GM12878 (cell line): ENCODE measurements at regions not wholly inside any gene's neighbourhood (a gene's known extent, or its start where the extent isn't known, plus 50 kb on each side); places are given as distances from the start of the nearest gene placed in this dataset.

Experiments
- ATAC-seq: fragments of 200-7000 bp; cut with Tn5 transposase; 3 replicates; pipeline ENCODE4 v1.9.1; 2020; ENCODE audit warnings: mild to moderate bottlenecking, moderate library complexity
- BruUV-seq: library from RNA; stranded (reverse); fragments of 400-500 nt; replicated peaks from 2 replicates; lab custom pipeline; 2021; lab: Mats Ljungman, UMichigan
- CTCF ChIA-PET: fragments of 300-600 bp; sonication (Branson Sonifier 250); formaldehyde crosslinking; extraction: SDS; loops from one replicate; lab custom pipeline; 2021; ENCODE audit warnings: inconsistent platforms; lab: Yijun Ruan, JAX
- POLR2A ChIA-PET: fragments of 350-600 bp; formaldehyde crosslinking; extraction: SDS; loops from one replicate; lab custom pipeline; 2021; ENCODE audit warnings: inconsistent platforms; lab: Charles Lee
- RAD21 ChIA-PET: fragments of 300-600 bp; sonication (Branson Sonifier 250); formaldehyde crosslinking; loops from one replicate; lab custom pipeline; 2023; ENCODE audit warnings: antibody characterized with exemption; ENCODE audit not compliant: unreplicated experiment; lab: Charles Lee
- SMC1A ChIA-PET: fragments of 300-600 bp; sonication (Branson Sonifier 250); formaldehyde crosslinking; loops from one replicate; lab custom pipeline; 2023; ENCODE audit not compliant: unreplicated experiment, uncharacterized antibody; lab: Charles Lee
- DNase-seq: peaks from one replicate; pipeline ENCODE4 v3.0.0-alpha.2; 2011; ENCODE audit warnings: low read depth, low spot score
- FAIRE-seq: peaks from 3 replicates; lab custom pipeline; 2011; peaks lifted over from hg19 to GRCh38; lab: Jason Lieb, UNC
- H2AFZ ChIP-seq: 2 replicates; pipeline ENCODE4 v1.6.0; 2011; ENCODE audit warnings: low read depth, low read length, control low read depth; ENCODE audit not compliant: control insufficient read depth
- H3K27ac ChIP-seq: 2 replicates; pipeline ENCODE4 v1.5.1; 2011; ENCODE audit warnings: control low read depth; ENCODE audit not compliant: control insufficient read depth, insufficient read depth
- H3K27me3 ChIP-seq, 2 experiments: replicated peaks in 1 of 2; 2 replicates each; pipeline versions ENCODE4 v1.6.0 to v1.6.1; 2011; ENCODE audit warnings: low read length in 1 of 2; ENCODE audit not compliant: control insufficient read depth in 2 of 2, insufficient read depth in 2 of 2
- H3K36me3 ChIP-seq, 2 experiments: 2 replicates each; pipeline ENCODE4 v1.5.1; 2011; ENCODE audit warnings: low read length in 1 of 2; ENCODE audit not compliant: control insufficient read depth in 2 of 2, insufficient read depth in 2 of 2
- H3K4me1 ChIP-seq: 2 replicates; pipeline ENCODE4 v1.6.1; 2011; ENCODE audit warnings: mild to moderate bottlenecking, low read length, moderate library complexity, mixed read lengths; ENCODE audit not compliant: control insufficient read depth, insufficient read depth
- H3K4me2 ChIP-seq: 2 replicates; pipeline ENCODE4 v1.6.0; 2011; ENCODE audit warnings: control low read depth; ENCODE audit not compliant: control insufficient read depth, insufficient read depth
- H3K4me3 ChIP-seq: fragments of 200-600 bp; sonication (generic); 2 replicates; pipeline ENCODE4 v1.5.1; 2016
- H3K79me2 ChIP-seq: 2 replicates; pipeline ENCODE4 v1.6.0; 2011; ENCODE audit warnings: low read length; ENCODE audit not compliant: control insufficient read depth, insufficient read depth
- H3K9ac ChIP-seq: 2 replicates; pipeline ENCODE4 v1.8.0; 2011; ENCODE audit warnings: low read length, control low read depth, mixed read lengths; ENCODE audit not compliant: control insufficient read depth, insufficient read depth
- H3K9me3 ChIP-seq: replicated peaks from 3 replicates; pipeline ENCODE4 v1.5.1; 2011; ENCODE audit warnings: mild to moderate bottlenecking, low read length; ENCODE audit not compliant: control insufficient read depth, insufficient read depth
- H4K20me1 ChIP-seq: 2 replicates; pipeline ENCODE4 v1.6.0; 2011; ENCODE audit not compliant: control insufficient read depth, insufficient read depth
- IKZF1 ChIP-seq: fragments of 450-650 bp; conservative IDR thresholded peaks from 2 replicates; pipeline ENCODE4 v1.6.1; 2017; ENCODE audit warnings: antibody characterized with exemption, mild to moderate bottlenecking
- MEF2B ChIP-seq: fragments of 450-650 bp; IDR thresholded peaks from 2 replicates; pipeline ENCODE4 v1.6.1; 2018; ENCODE audit warnings: mild to moderate bottlenecking, moderate library complexity; ENCODE audit not compliant: partially characterized antibody, poor library complexity, severe bottlenecking
- NRF1 ChIP-seq: conservative IDR thresholded peaks from 2 replicates; pipeline ENCODE4 v1.6.1; 2011; ENCODE audit warnings: mild to moderate bottlenecking, low read depth, low read length, improper control_type of control experiment
- RUNX3 ChIP-seq: IDR thresholded peaks from 2 replicates; pipeline ENCODE4 v1.6.1; 2012; ENCODE audit warnings: low read length, inconsistent platforms
- ZNF687 ChIP-seq: fragments of 450-650 bp; IDR thresholded peaks from 2 replicates; pipeline ENCODE4 v1.6.1; 2017; ENCODE audit warnings: mild to moderate bottlenecking, moderate library complexity
- WGBS: methylation state at CpG from one replicate; pipeline ENCODE4 v1.1.6; 2016; ENCODE audit warnings: low lambda C conversion rate; ENCODE audit not compliant: insufficient replicate concordance, insufficient coverage; ENCODE audit errors: missing lambda C conversion rate; 5-methylcytosine and 5-hydroxymethylcytosine counted together
- in situ Hi-C: fragments of 300-500 bp; cut with MboI; formaldehyde crosslinking; loops from 9 replicates; pipeline ENCODE4 v1.14.3; 2018; ENCODE audit warnings: mixed read lengths
- intact Hi-C: fragments of 100-400 bp; cut with micrococcal nuclease; formaldehyde crosslinking; loops from one replicate; pipeline ENCODE4 v1.14.2; 2022; ENCODE audit not compliant: unreplicated experiment

GRCh38 chr4:10872833-10873517 is 188.4 kb upstream of the CLNK start:
- POLR2A ChIA-PET, result no interaction called here
- ATAC-seq (peak; percentile 30; the same call in 1 of the 3 replicates), DNase-seq (no peak), FAIRE-seq (no peak)
- 51% methylated on average over 4 of the region's 4 CpGs for WGBS
- intact Hi-C loops (no loop called here), in situ Hi-C loops (no loop called here)
- no TSS peak for BruUV-seq
- H3K4me3 ChIP-seq, result no peak overlapping the region
- peak overlapping the region; percentile 41 for H2AFZ ChIP-seq
- H3K4me2 ChIP-seq, result no peak overlapping the region
- no peaks in the 10 kb centered on the region; the same call in 2 of the 3 replicates for H3K9me3 ChIP-seq
- H3K27ac ChIP-seq, result no peak overlapping the region
- H4K20me1 ChIP-seq, result no peaks in the 10 kb centered on the region
- no peaks in the 10 kb centered on the region for H3K27me3 ChIP-seq
- H3K79me2 ChIP-seq, result no peaks in the 10 kb centered on the region
- RAD21 ChIA-PET, result no interaction called here
- SMC1A ChIA-PET, result interaction anchor here (1.0 to 1.7 kb wide), 4 partner anchors 11 to 126 kb away, joined by 3 to 4 read pairs (median 4); no protein-coding TSS in a partner anchor
- no peak overlapping the region for H3K9ac ChIP-seq
- CTCF ChIA-PET, result no interaction called here
- H3K36me3 ChIP-seq, result no peaks in the 10 kb centered on the region
- TF ChIP-seq IKZF1 (0 out of 2 replicates have a peak, but pooled peaks have one; percentile 15), MEF2B (peak; percentile 59), NRF1 (no peak), RUNX3 (peak; percentile 41; the same call in 1 of the 2 replicates), ZNF687 (0 out of 2 replicates have a peak, but pooled peaks have one; percentile 42)
- no peaks in the 10 kb centered on the region for H3K4me1 ChIP-seq
